HG02938 (cell line): ENCODE measurements at regions not wholly inside any gene's neighbourhood (a gene's known extent, or its start where the extent isn't known, plus 50 kb on each side); places are given as distances from the start of the nearest gene placed in this dataset.
"Not testable (repeated sequence)": the region's sequence is repeated elsewhere in the genome, so short reads cannot be mapped to it uniquely, and the experiment has no call there.

Experiments used
- ATAC-seq: cut with Tn5 transposase; IDR thresholded peaks from one replicate; pipeline ENCODE4 v1.9.1; 2021; ENCODE audit warnings: mild to moderate bottlenecking, moderate library complexity; ENCODE audit not compliant: unreplicated experiment

GRCh38 chr10:2067015-2067414 lies 329.7 kb upstream of the ADARB2 start:
- no peak for ATAC-seq

GRCh38 chr10:2054728-2055127 lies 317.4 kb upstream of the ADARB2 start:
- ATAC-seq, result no peak

- no peak for ATAC-seq
Measured at GRCh38 chr10:2053805-2054204, 316.5 kb upstream of the ADARB2 start.

GRCh38 chr10:2051108-2051507 lies 313.8 kb upstream of the ADARB2 start:
- no peak for ATAC-seq

- no peak for ATAC-seq
Measured at GRCh38 chr10:2049560-2049959, 312.2 kb upstream of the ADARB2 start.

GRCh38 chr10:2048337-2048973 lies 311.1 kb upstream of the ADARB2 start:
- ATAC-seq, result no peak

GRCh38 chr10:2047679-2048078 lies 310.4 kb upstream of the ADARB2 start:
- no peak for ATAC-seq

- ATAC-seq, result no peak
Measured at GRCh38 chr10:2043379-2043778, 306.1 kb upstream of the ADARB2 start.

- no peak for ATAC-seq
Measured at GRCh38 chr10:2038036-2038435, 300.7 kb upstream of the ADARB2 start.

GRCh38 chr10:2037246-2037645 lies 299.9 kb upstream of the ADARB2 start:
- no peak for ATAC-seq

- ATAC-seq, result no peak
Measured at GRCh38 chr10:2036209-2036608, 298.9 kb upstream of the ADARB2 start.

GRCh38 chr10:2030046-2030445 lies 292.7 kb upstream of the ADARB2 start:
- no peak for ATAC-seq

GRCh38 chr10:2026936-2027335 lies 289.6 kb upstream of the ADARB2 start:
- no peak for ATAC-seq

GRCh38 chr10:2024750-2025149 lies 287.4 kb upstream of the ADARB2 start:
- not testable (repeated sequence) for ATAC-seq

- no peak for ATAC-seq
Measured at GRCh38 chr10:2023687-2024086, 286.4 kb upstream of the ADARB2 start.

GRCh38 chr10:2022401-2022800 lies 285.1 kb upstream of the ADARB2 start:
- ATAC-seq, result no peak

GRCh38 chr10:2020836-2021235 lies 283.5 kb upstream of the ADARB2 start:
- no peak for ATAC-seq

GRCh38 chr10:2019803-2020202 lies 282.5 kb upstream of the ADARB2 start:
- ATAC-seq, result no peak

GRCh38 chr10:2019281-2019680 lies 282.0 kb upstream of the ADARB2 start:
- ATAC-seq, result no peak

- ATAC-seq, result no peak
Measured at GRCh38 chr10:2014541-2014940, 277.2 kb upstream of the ADARB2 start.

GRCh38 chr10:2012209-2012608 lies 274.9 kb upstream of the ADARB2 start:
- no peak for ATAC-seq

GRCh38 chr10:2011106-2011716 lies 273.9 kb upstream of the ADARB2 start:
- no peak for ATAC-seq

GRCh38 chr10:2005546-2005945 lies 268.2 kb upstream of the ADARB2 start:
- ATAC-seq, result no peak
